Ovary (tissue), 7 donors: ENCODE measurements at regions not wholly inside any gene's neighbourhood (a gene's known extent, or its start where the extent isn't known, plus 50 kb on each side); places are given as distances from the start of the nearest gene placed in this dataset.
"Not testable (repeated sequence)": the region's sequence is repeated elsewhere in the genome, so short reads cannot be mapped to it uniquely, and the experiment has no call there.

Experiments used
- DNase-seq, 5 donors: peaks; one replicate each; pipeline ENCODE4 v3.0.0-alpha.2; 2019 to 2020
- H3K27ac ChIP-seq, 2 donors: fragments of 200-600 bp; one replicate each; pipeline versions ENCODE4 v1.5.1 to v1.8.0; 2019 to 2022
- H3K27me3 ChIP-seq: fragments of 200-600 bp; one replicate; pipeline ENCODE4 v1.8.0; 2022
- H3K36me3 ChIP-seq: fragments of 200-600 bp; sonication (generic); one replicate; pipeline ENCODE4 v1.5.1; 2019
- H3K4me1 ChIP-seq: one replicate; pipeline ENCODE4 v1.8.1; 2013; ENCODE audit warnings: mild to moderate bottlenecking, moderate library complexity; ENCODE audit not compliant: insufficient read depth
- H3K4me3 ChIP-seq: fragments of 200-600 bp; sonication (generic); one replicate; pipeline ENCODE4 v1.5.1; 2017
- H3K9me3 ChIP-seq, 2 donors: fragments of 200-600 bp in 1 of 2; sonication (generic) in 1 of 2; one replicate each; pipeline versions ENCODE4 v1.5.1 to v1.8.1; 2013 to 2019; ENCODE audit warnings: mild to moderate bottlenecking in 1 of 2, moderate library complexity in 1 of 2
- EP300 ChIP-seq: sonication (generic); formaldehyde crosslinking; IDR thresholded peaks from one replicate; pipeline ENCODE4 v1.6.1; 2017; ENCODE audit warnings: antibody characterized with exemption
- POLR2A ChIP-seq: fragments of 450-650 bp; IDR thresholded peaks from one replicate; pipeline ENCODE4 v1.6.1; 2017; ENCODE audit warnings: antibody characterized with exemption, mild to moderate bottlenecking, moderate library complexity
- WGBS, 3 donors: extraction: QIAGEN DNeasy Blood & Tissue Kit in 1 of 3; methylation state at CpG; one replicate each; pipeline versions ENCODE4 v1.1.5 to v1.1.7; 2013 to 2017; 5-methylcytosine and 5-hydroxymethylcytosine counted together
- intact Hi-C, 4 donors: fragments of 100-400 bp; cut with DNase I; formaldehyde crosslinking; loops; one replicate each; pipeline versions ENCODE4 v1.11.0 to v1.15.1; 2022 to 2023
- TF ChIP-seq, protein P1 (sequence below), 3 donors: fragments of 450-650 bp in 2 of 3; fragments of 200-600 bp in 1 of 3; IDR thresholded peaks; one replicate each; pipeline versions ENCODE4 v1.5.1 to v1.8.0; 2016 to 2022; ENCODE audit warnings: antibody characterized with exemption in 3 of 3, mild to moderate bottlenecking in 1 of 3
- donor health status: DM: no; HTN: no; CAD: no; lungs with moderate emphysema.
- donor health status: DM: no; HTN: no; CAD: no.
- donor health status: Bipolar disorder and iron deficiency.
- donor health status: DM: no; HTN: no; CAD: no.
- donor health status: DM: yes; HTN: yes; CAD: no.

GRCh38 chr14:106788534-106788933, 1262.2 kb downstream of the TMEM121 start:
- Histone ChIP-seq H3K4me3 (no peak overlapping the region), H3K36me3 (no peaks in the 10 kb centered on the region), H3K9me3 (no peaks in the 10 kb centered on the region), H3K27ac (no peak overlapping the region), H3K27me3 (no peaks in the 10 kb centered on the region), H3K4me1 (no peaks in the 10 kb centered on the region)
- intact Hi-C loops, result no loop called here
- DNase-seq, result no peak
- TF ChIP-seq POLR2A (no peak), EP300 (no peak)
- TF ChIP-seq, protein P1, sequence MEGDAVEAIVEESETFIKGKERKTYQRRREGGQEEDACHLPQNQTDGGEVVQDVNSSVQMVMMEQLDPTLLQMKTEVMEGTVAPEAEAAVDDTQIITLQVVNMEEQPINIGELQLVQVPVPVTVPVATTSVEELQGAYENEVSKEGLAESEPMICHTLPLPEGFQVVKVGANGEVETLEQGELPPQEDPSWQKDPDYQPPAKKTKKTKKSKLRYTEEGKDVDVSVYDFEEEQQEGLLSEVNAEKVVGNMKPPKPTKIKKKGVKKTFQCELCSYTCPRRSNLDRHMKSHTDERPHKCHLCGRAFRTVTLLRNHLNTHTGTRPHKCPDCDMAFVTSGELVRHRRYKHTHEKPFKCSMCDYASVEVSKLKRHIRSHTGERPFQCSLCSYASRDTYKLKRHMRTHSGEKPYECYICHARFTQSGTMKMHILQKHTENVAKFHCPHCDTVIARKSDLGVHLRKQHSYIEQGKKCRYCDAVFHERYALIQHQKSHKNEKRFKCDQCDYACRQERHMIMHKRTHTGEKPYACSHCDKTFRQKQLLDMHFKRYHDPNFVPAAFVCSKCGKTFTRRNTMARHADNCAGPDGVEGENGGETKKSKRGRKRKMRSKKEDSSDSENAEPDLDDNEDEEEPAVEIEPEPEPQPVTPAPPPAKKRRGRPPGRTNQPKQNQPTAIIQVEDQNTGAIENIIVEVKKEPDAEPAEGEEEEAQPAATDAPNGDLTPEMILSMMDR (IDR thresholded peaks at IDR 0.05), result no peak
- 56 to 65% (median 63%) methylated on average over 6 of the region's 6 CpGs for WGBS, 3 donors

DNA sequence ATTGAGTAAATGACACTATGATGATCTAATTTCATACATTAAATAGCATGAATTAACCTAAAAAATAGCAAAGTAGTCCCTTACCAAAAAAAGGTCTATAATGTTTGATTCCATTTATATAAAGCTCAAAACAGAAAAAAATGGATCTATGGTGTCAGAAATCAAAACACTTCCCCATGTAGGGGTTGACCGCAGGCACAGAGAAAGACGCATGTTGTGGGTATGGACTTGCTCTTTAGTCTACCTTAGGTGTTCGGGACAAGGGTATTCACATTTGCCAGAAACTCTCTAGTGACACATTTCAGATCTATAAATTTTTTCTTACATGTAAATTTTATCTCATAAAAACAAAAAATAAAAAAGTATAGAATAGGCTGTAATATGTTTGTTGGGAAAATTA, 1262.9 kb downstream of the TMEM121 start:
- DNase-seq, result no peak
- Histone ChIP-seq H3K27ac (no peak overlapping the region), H3K27me3 (no peaks in the 10 kb centered on the region), H3K4me3 (no peak overlapping the region), H3K9me3 (no peaks in the 10 kb centered on the region), H3K36me3 (no peaks in the 10 kb centered on the region), H3K4me1 (no peaks in the 10 kb centered on the region)
- TF ChIP-seq POLR2A (no peak), EP300 (no peak)
- TF ChIP-seq, protein P1 (IDR thresholded peaks at IDR 0.05), result no peak
- WGBS, 3 donors, result 85 to 97% (median 92%) methylated on average over 3 of the region's 3 CpGs
- intact Hi-C loops, result no loop called here

DNA sequence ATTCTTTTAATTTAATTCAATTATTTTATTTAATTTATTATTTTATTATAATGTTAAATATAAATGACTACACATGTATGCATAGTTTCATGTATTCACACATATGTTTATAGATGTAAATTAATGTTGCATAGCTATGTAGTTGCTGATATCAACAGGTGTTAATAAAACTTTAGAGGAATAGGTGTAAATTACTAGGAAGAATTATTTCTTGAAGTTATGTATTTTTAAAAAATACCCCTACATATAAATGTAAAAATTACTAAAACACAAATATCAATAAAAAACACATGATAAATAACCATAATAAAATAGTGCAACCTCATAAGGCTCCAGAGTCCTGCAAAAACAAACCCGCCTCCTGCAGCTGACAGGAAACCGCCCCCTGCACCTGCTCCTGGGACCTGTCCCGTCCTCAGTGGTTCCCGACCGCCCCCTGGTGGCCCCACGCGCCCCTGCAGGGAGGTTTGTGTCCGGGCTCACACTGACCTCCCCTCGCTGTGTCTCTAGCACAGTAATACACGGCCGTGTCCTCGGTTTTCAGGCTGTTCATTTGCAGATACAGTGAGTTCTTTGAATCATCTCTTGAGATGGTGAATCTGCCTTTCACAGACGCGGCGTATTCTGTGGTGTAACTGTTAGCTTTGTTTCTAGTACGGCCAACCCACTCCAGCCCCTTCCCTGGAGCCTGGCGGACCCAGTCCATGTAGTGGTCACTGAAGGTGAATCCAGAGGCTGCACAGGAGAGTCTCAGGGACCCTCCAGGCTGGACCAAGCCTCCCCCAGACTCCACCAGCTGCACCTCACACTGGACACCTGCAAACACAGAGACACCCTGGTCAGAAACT, 1264.0 kb downstream of the TMEM121 start:
- Histone ChIP-seq H3K9me3 (no peaks in the 10 kb centered on the region), H3K27me3 (no peaks in the 10 kb centered on the region), H3K4me3 (no peak overlapping the region), H3K36me3 (no peaks in the 10 kb centered on the region), H3K27ac (no peak overlapping the region), H3K4me1 (no peaks in the 10 kb centered on the region)
- peak; percentile 55 to 79 (median 56) for DNase-seq
- no peak for TF ChIP-seq EP300
- TF ChIP-seq, protein P1 (IDR thresholded peaks at IDR 0.05), result no peak
- no peak for TF ChIP-seq POLR2A
- 39 to 51% (median 49%) methylated on average over 17 of the region's 17 CpGs for WGBS, 3 donors
- intact Hi-C loops, result no loop called here

GRCh38 chr14:106792543-106792942, 1266.2 kb downstream of the TMEM121 start:
- 74 to 85% (median 83%) methylated on average over 5 of the region's 5 CpGs for WGBS, 3 donors
- no peak overlapping the region for H3K4me3 ChIP-seq
- no peaks in the 10 kb centered on the region for H3K27me3 ChIP-seq
- no peak for TF ChIP-seq EP300
- TF ChIP-seq, protein P1 (IDR thresholded peaks at IDR 0.05), result no peak
- DNase-seq, result no peak
- no peaks in the 10 kb centered on the region for H3K4me1 ChIP-seq
- H3K27ac ChIP-seq, result no peak overlapping the region
- intact Hi-C loops, result no loop called here
- no peaks in the 10 kb centered on the region for H3K36me3 ChIP-seq
- H3K9me3 ChIP-seq, result no peaks in the 10 kb centered on the region

GRCh38 chr14:106798166-106798565, 1271.8 kb downstream of the TMEM121 start:
- H3K4me3 ChIP-seq, H3K36me3 ChIP-seq, H3K27me3 ChIP-seq, H3K4me1 ChIP-seq, intact Hi-C loops, H3K27ac ChIP-seq, H3K9me3 ChIP-seq, DNase-seq: not testable (repeated sequence)
- WGBS, 3 donors, result 55 to 67% (median 59%) methylated on average over 4 of the region's 4 CpGs
